Stomach (tissue), 4 donors: ENCODE measurements at regions not wholly inside any gene's neighbourhood (a gene's known extent, or its start where the extent isn't known, plus 50 kb on each side); places are given as distances from the start of the nearest gene placed in this dataset.

ENCODE experiments used
- CTCF ChIP-seq, 7 experiments: fragments of 450-650 bp in 4 of 7; fragments of 200-600 bp in 3 of 7; sonication (generic) in 3 of 7; IDR thresholded peaks; one replicate each; pipeline ENCODE4 v1.5.1; 2016 to 2019; ENCODE audit warnings: antibody characterized with exemption in 7 of 7, control low read depth in 2 of 7, mild to moderate bottlenecking in 1 of 7
- EP300 ChIP-seq: sonication (generic); formaldehyde crosslinking; IDR thresholded peaks from one replicate; pipeline ENCODE4 v1.6.1; 2017; ENCODE audit warnings: antibody characterized with exemption
- POLR2A ChIP-seq, 4 donors: fragments of 450-650 bp; IDR thresholded peaks; one replicate each; pipeline ENCODE4 v1.6.1; 2016; ENCODE audit warnings: antibody characterized with exemption in 4 of 4, control low read depth in 2 of 4, mild to moderate bottlenecking in 1 of 4, moderate library complexity in 1 of 4
- POLR2AphosphoS5 ChIP-seq, 3 donors: sonication (generic); formaldehyde crosslinking; IDR thresholded peaks; one replicate each; pipeline ENCODE4 v1.6.1; 2016; ENCODE audit warnings: antibody characterized with exemption in 3 of 3

- TF ChIP-seq CTCF (IDR thresholded peaks at IDR 0.05) (no peak), POLR2A (IDR thresholded peaks at IDR 0.05) (no peak), EP300 (no peak), POLR2AphosphoS5 (IDR thresholded peaks at IDR 0.05) (no peak)
Measured at GRCh38 chr12:107377596-107378385, 284.4 kb upstream of the CRY1 start.
